OCI-LY3 (cell line): ENCODE measurements at regions not wholly inside any gene's neighbourhood (a gene's known extent, or its start where the extent isn't known, plus 50 kb on each side); places are given as distances from the start of the nearest gene placed in this dataset.

Experiments
- EZH2phosphoT487 ChIP-seq: fragments of 200-600 bp; shearing (Covaris generic); IDR thresholded peaks from 2 replicates; pipeline ENCODE4 v1.6.1; 2018; ENCODE audit warnings: antibody characterized with exemption, mixed run types, low read depth
- TF ChIP-seq, protein P1 (sequence below): fragments of 200-600, 300-600 bp; sonication (generic); IDR thresholded peaks from 2 replicates; pipeline ENCODE4 v1.5.1; 2014; ENCODE audit warnings: antibody characterized with exemption, low read length, low read depth

DNA sequence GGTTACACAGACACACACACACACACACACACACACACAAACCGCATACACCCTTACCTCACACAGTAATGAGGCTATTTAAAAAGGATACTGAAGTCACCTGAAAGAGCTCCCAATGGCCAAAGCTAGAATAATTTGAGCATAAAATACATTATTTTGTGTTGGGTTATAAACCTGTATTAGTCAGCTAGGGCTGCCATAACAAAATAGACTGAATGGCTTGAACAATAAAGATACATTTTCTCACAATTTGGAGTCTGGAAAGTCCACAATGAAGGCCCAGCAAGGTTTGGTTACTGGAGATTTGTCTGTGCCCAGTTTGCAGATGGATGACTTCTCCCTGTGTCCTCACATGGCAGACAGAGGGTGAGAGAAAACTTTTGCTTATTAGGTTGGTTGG, 605.4 kb upstream of the REG3G start:
- TF ChIP-seq, protein P1, sequence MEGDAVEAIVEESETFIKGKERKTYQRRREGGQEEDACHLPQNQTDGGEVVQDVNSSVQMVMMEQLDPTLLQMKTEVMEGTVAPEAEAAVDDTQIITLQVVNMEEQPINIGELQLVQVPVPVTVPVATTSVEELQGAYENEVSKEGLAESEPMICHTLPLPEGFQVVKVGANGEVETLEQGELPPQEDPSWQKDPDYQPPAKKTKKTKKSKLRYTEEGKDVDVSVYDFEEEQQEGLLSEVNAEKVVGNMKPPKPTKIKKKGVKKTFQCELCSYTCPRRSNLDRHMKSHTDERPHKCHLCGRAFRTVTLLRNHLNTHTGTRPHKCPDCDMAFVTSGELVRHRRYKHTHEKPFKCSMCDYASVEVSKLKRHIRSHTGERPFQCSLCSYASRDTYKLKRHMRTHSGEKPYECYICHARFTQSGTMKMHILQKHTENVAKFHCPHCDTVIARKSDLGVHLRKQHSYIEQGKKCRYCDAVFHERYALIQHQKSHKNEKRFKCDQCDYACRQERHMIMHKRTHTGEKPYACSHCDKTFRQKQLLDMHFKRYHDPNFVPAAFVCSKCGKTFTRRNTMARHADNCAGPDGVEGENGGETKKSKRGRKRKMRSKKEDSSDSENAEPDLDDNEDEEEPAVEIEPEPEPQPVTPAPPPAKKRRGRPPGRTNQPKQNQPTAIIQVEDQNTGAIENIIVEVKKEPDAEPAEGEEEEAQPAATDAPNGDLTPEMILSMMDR, result no peak
- TF ChIP-seq EZH2phosphoT487, result no peak
